Heart left ventricle (tissue), 16 donors: ENCODE measurements at regions not wholly inside any gene's neighbourhood (a gene's known extent, or its start where the extent isn't known, plus 50 kb on each side); places are given as distances from the start of the nearest gene placed in this dataset.
A peak's percentile ranks its signal among the peaks of the same experiment; 100 is the strongest.

Experiments
- ATAC-seq, 4 donors: fragments of 200-7000 bp; cut with Tn5 transposase; one replicate each; pipeline ENCODE4 v1.9.1; 2020 to 2022; ENCODE audit warnings: moderate library complexity in 4 of 4, mild to moderate bottlenecking in 3 of 4, moderate number of reproducible peaks in 1 of 4
- DNase-seq, 5 donors: peaks; one replicate each; pipeline ENCODE4 v3.0.0-alpha.2; 2020
- H3K27ac ChIP-seq, 12 donors: fragments of 200-600 bp; sonication (generic) in 4 of 12; one replicate each; pipeline versions ENCODE4 v1.5.0 to v1.8.0; 2016 to 2022; ENCODE audit warnings: mild to moderate bottlenecking in 2 of 12
- H3K27me3 ChIP-seq, 9 donors: fragments of 200-600 bp; sonication (generic) in 2 of 9; one replicate each; pipeline versions ENCODE4 v1.5.1 to v1.8.0; 2016 to 2022; ENCODE audit warnings: mild to moderate bottlenecking in 3 of 9
- H3K36me3 ChIP-seq, 9 donors: fragments of 200-600 bp; sonication (generic) in 2 of 9; one replicate each; pipeline versions ENCODE4 v1.5.0 to v1.8.0; 2018 to 2022; ENCODE audit warnings: mild to moderate bottlenecking in 2 of 9
- H3K4me1 ChIP-seq, 12 donors: fragments of 200-600 bp; sonication (generic) in 4 of 12; one replicate each; pipeline versions ENCODE4 v1.5.0 to v1.8.0; 2016 to 2022; ENCODE audit warnings: mild to moderate bottlenecking in 3 of 12
- H3K4me3 ChIP-seq, 12 donors: fragments of 200-600 bp; sonication (generic) in 4 of 12; one replicate each; pipeline versions ENCODE4 v1.5.0 to v1.8.0; 2017 to 2022; ENCODE audit warnings: mild to moderate bottlenecking in 9 of 12, moderate library complexity in 4 of 12
- H3K9me3 ChIP-seq, 12 donors: fragments of 200-600 bp; sonication (generic) in 4 of 12; one replicate each; pipeline versions ENCODE4 v1.5.0 to v1.8.0; 2016 to 2022; ENCODE audit warnings: mild to moderate bottlenecking in 1 of 12
- CTCF ChIP-seq, 12 donors: fragments of 200-600 bp; sonication (generic) in 4 of 12; IDR thresholded peaks; one replicate each; pipeline versions ENCODE4 v1.5.0 to v1.8.0; 2018 to 2022; ENCODE audit warnings: antibody characterized with exemption in 12 of 12, mild to moderate bottlenecking in 5 of 12
- POLR2A ChIP-seq, 2 donors: fragments of 450-650 bp; IDR thresholded peaks; one replicate each; pipeline ENCODE4 v1.6.1; 2017; ENCODE audit warnings: antibody characterized with exemption in 2 of 2, mild to moderate bottlenecking in 2 of 2, moderate library complexity in 2 of 2
- WGBS, 4 donors: extraction: QIAGEN DNeasy Blood & Tissue Kit in 2 of 4; methylation state at CpG; one replicate each; pipeline versions ENCODE4 v1.1.5 to v1.1.7; 2013 to 2018; 5-methylcytosine and 5-hydroxymethylcytosine counted together
- intact Hi-C, 10 donors: fragments of 100-400 bp; cut with DNase I; formaldehyde crosslinking; loops; one replicate each; pipeline versions ENCODE4 v1.11.1 to v1.14.2; 2022
- donor health status: ischemic (EF 13 %, LVEDD 7.1; RV severe dilation, severe dysfunction).
- donor health status: healthy with polysubstance abuse.
- donor health status: DM: no; HTN: yes; CAD: no.
- donor health status: DM: no; HTN: no; CAD: no.
- donor health status: ischemic (EF 25% LVEDD 6.9; RV normal size, moderate dysfunction).
- donor health status: ischemic (EF 25% LVEDD 5.7; RV mildly dilated, moderate dysfunction).
- donor health status: healthy.
- donor health status: DM: yes; HTN: yes; CAD: no.
- donor health status: ischemic (EF 35%, LVEDD 5.7; RV mildly dilated, moderate dysfunction).
- donor health status: nonischemic (EF 11% LVEDD 7.7; RV severe dilation, severe dysfunction).
- donor health status: DM: yes; HTN: yes; CAD: no.
- donor health status: PGD.
- donor health status: ischemic (EF 29% LVEDD 5.4; RV normal size, mild dysfunction).
- donor health status: nonischemic (EF 23%, LVEDD 6.1; RV moderate dilation, normal function).

GRCh38 chr13:104967836-104968630 lies 1567.4 kb downstream of the EFNB2 start:
- 72 to 79% (median 74%) methylated on average over 9 of the region's 9 CpGs for WGBS, 4 donors
- Histone ChIP-seq H3K36me3 (no peaks in the 10 kb centered on the region), H3K27me3 (no peaks in the 10 kb centered on the region), H3K4me1 (no peaks in the 10 kb centered on the region), H3K27ac (no peak overlapping the region), H3K4me3 (peak overlapping the region in 1 of 12 donors; percentile 38), H3K9me3 (peaks cover 0 to 3% (median 0%) of the 10 kb centered on the region in 12 donors)
- ATAC-seq (no peak), DNase-seq (no peak)
- intact Hi-C loops, result no loop called here
- TF ChIP-seq CTCF (IDR thresholded peaks at IDR 0.05) (no peak), POLR2A (IDR thresholded peaks at IDR 0.05) (no peak)

- no peak overlapping the region for H3K27ac ChIP-seq
- ATAC-seq, result no peak
- no peaks in the 10 kb centered on the region for H3K27me3 ChIP-seq
- H3K4me3 ChIP-seq, result peak overlapping the region in 1 of 12 donors; percentile 38
- TF ChIP-seq POLR2A (IDR thresholded peaks at IDR 0.05) (no peak), CTCF (IDR thresholded peaks at IDR 0.05) (no peak)
- DNase-seq, result no peak
- 43 to 49% (median 46%) methylated on average over 3 of the region's 3 CpGs for WGBS, 4 donors
- no peaks in the 10 kb centered on the region for H3K4me1 ChIP-seq
- H3K9me3 ChIP-seq, result peaks cover 0 to 3% (median 0%) of the 10 kb centered on the region in 12 donors
- intact Hi-C loops, result no loop called here
- H3K36me3 ChIP-seq, result no peaks in the 10 kb centered on the region
These were observed 1568.1 kb downstream of the EFNB2 start for GRCh38 chr13:104967376-104967775.

GRCh38 chr13:104962411-104962810 lies 1573.1 kb downstream of the EFNB2 start:
- 83 to 88% (median 83%) methylated on average over 3 of the region's 3 CpGs for WGBS, 4 donors
- peaks cover 0 to 5% (median 0%) of the 10 kb centered on the region in 12 donors for H3K9me3 ChIP-seq
- no peak overlapping the region for H3K27ac ChIP-seq
- no peaks in the 10 kb centered on the region for H3K4me1 ChIP-seq
- no peak for TF ChIP-seq CTCF (IDR thresholded peaks at IDR 0.05)
- no peak for TF ChIP-seq POLR2A (IDR thresholded peaks at IDR 0.05)
- intact Hi-C loops, result no loop called here
- no peaks in the 10 kb centered on the region for H3K36me3 ChIP-seq
- no peak overlapping the region for H3K4me3 ChIP-seq
- no peaks in the 10 kb centered on the region for H3K27me3 ChIP-seq
- DNase-seq (no peak), ATAC-seq (no peak)

- Histone ChIP-seq H3K4me3 (no peak overlapping the region), H3K27me3 (no peaks in the 10 kb centered on the region), H3K4me1 (no peaks in the 10 kb centered on the region), H3K36me3 (no peaks in the 10 kb centered on the region), H3K27ac (no peak overlapping the region), H3K9me3 (peaks cover 0 to 5% (median 0%) of the 10 kb centered on the region in 12 donors)
- DNase-seq (no peak), ATAC-seq (no peak)
- 92 to 100% (median 97%) methylated on average over 6 of the region's 6 CpGs for WGBS, 4 donors
- intact Hi-C loops, result no loop called here
- no peak for TF ChIP-seq POLR2A (IDR thresholded peaks at IDR 0.05)
- no peak for TF ChIP-seq CTCF (IDR thresholded peaks at IDR 0.05)
These were observed 1574.2 kb downstream of the EFNB2 start for GRCh38 chr13:104961246-104961645.
